ENCODE measurements at regions not wholly inside any gene's neighbourhood (a gene's known extent, or its start where the extent isn't known, plus 50 kb on each side); places are given as distances from the start of the nearest gene placed in this dataset.

GRCh38 chr14:85276161-85276978 is 253.6 kb upstream of the FLRT2 start:
- no peak for TF ChIP-seq CTCF (IDR thresholded peaks at IDR 0.05; ENCODE audit: low read depth, low read length)
- no peak overlapping the region for H3K4me3 ChIP-seq (ENCODE audit: low read depth, low read length)

DNA sequence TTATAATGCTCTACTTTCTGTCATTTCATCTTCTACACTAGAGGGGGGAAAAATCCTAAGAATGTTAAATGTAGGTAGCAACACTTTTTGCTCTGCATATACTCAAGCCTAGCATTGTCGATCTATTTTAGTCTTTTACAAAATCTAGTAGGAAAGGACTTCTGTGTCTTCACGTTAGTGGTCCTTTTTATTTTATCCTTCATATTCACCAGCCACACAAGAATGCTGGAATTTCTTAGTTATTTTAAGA is 253.0 kb upstream of the FLRT2 start:
- TF ChIP-seq CTCF (IDR thresholded peaks at IDR 0.05; ENCODE audit: low read depth, low read length) = no peak
- no peak overlapping the region for H3K4me3 ChIP-seq (ENCODE audit: low read depth, low read length)

DNA sequence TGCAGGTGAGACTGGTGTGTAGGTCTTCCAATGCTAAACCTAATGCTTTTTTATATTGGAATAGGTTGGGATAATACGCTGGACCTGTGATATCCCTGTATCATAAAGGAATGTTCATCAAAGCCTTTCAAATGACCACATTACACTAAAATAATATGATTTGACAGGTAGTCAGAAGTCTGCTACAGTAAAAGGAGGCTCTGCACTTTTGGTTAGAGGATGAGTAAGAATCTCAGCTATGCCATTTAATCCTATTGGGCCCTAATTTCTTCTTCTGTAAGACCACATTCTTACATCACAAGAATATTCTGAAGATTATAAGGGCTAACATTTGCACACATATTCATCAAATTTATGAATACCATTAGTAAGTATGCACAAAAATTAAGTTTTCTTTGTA is 250.5 kb upstream of the FLRT2 start:
- no peak for TF ChIP-seq CTCF (IDR thresholded peaks at IDR 0.05; ENCODE audit: low read depth, low read length)
- H3K4me3 ChIP-seq (ENCODE audit: low read depth, low read length) = no peak overlapping the region

GRCh38 chr14:85280074-85280473 is 249.9 kb upstream of the FLRT2 start:
- H3K4me3 ChIP-seq (ENCODE audit: low read depth, low read length) = no peak overlapping the region
- no peak for TF ChIP-seq CTCF (IDR thresholded peaks at IDR 0.05; ENCODE audit: low read depth, low read length)

DNA sequence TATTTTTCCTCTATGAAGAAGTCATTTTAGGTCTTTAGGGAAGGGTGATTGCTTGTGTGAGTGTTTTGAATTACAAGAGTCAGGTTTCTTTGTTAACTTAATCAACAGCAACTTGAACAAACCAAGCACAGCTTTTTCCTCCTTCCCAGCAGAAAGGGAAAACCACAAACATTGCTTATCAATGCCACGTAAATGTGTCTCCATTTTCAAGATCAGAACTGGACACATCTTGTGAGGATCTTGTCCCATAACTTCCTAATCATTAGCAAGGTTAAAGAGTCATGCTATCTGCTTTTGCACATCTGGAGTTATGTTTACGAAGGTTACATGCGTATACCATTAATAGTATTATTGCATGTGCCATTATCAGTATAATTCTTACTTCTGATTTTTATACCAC is 248.0 kb upstream of the FLRT2 start:
- no peak for TF ChIP-seq CTCF (IDR thresholded peaks at IDR 0.05; ENCODE audit: low read depth, low read length)
- no peak overlapping the region for H3K4me3 ChIP-seq (ENCODE audit: low read depth, low read length)

DNA sequence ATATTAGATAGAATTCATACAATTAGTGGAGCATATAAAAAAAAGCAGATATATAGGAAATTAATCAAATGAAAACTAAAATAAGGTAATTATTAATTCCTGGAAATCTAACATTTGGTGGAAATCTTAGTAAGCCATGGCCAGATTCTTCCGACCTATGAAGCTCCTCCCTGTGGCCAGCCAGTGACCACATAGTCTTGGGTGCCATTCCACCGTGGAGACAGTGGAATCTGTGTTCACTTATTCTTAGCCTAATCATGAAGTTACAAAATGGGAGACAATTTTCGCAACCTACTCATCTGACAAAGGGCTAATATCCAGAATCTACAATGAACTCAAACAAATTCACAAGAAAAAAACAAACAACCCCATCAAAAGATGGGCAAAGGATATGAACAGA is 241.9 kb upstream of the FLRT2 start:
- TF ChIP-seq CTCF (IDR thresholded peaks at IDR 0.05; ENCODE audit: low read depth, low read length) = no peak

GRCh38 chr14:85291731-85292130 is 238.2 kb upstream of the FLRT2 start:
- TF ChIP-seq CTCF (IDR thresholded peaks at IDR 0.05; ENCODE audit: low read depth, low read length) = no peak
- H3K4me3 ChIP-seq (ENCODE audit: low read depth, low read length) = no peak overlapping the region

More for the DNA sequence above, 241.9 kb upstream of the FLRT2 start:
- H3K4me3 ChIP-seq (ENCODE audit: low read depth, low read length) = no peak overlapping the region

Measured in WI38 (cell line).